ENCODE measurements at regions not wholly inside any gene's neighbourhood (a gene's known extent, or its start where the extent isn't known, plus 50 kb on each side); places are given as distances from the start of the nearest gene placed in this dataset.
A peak's percentile ranks its signal among the peaks of the same experiment; 100 is the strongest.

- TF ChIP-seq CTCF (conservative IDR thresholded peaks at IDR 0.05; ENCODE audit: low read depth, low read length): peak; percentile 20
- no peak for DNase-seq (ENCODE audit: low read depth)
- H3K4me3 ChIP-seq (ENCODE audit: low read depth, low read length): no peak overlapping the region
Observed at GRCh38 chr1:221993444-221993948, 251.6 kb upstream of the DUSP10 start.

- no peak overlapping the region for H3K4me3 ChIP-seq (ENCODE audit: low read depth, low read length)
- no peak for TF ChIP-seq CTCF (conservative IDR thresholded peaks at IDR 0.05; ENCODE audit: low read depth, low read length)
- DNase-seq (ENCODE audit: low read depth): no peak
Observed at GRCh38 chr1:221992427-221992826, 250.5 kb upstream of the DUSP10 start.

- no peak overlapping the region for H3K4me3 ChIP-seq (ENCODE audit: low read depth, low read length)
- TF ChIP-seq CTCF (conservative IDR thresholded peaks at IDR 0.05; ENCODE audit: low read depth, low read length): no peak
- DNase-seq (ENCODE audit: low read depth): peak; percentile 76
Observed at GRCh38 chr1:221991221-221991620, 249.3 kb upstream of the DUSP10 start.

- no peak for DNase-seq (ENCODE audit: low read depth)
- TF ChIP-seq CTCF (conservative IDR thresholded peaks at IDR 0.05; ENCODE audit: low read depth, low read length): no peak
- no peak overlapping the region for H3K4me3 ChIP-seq (ENCODE audit: low read depth, low read length)
Observed at GRCh38 chr1:221989741-221990140, 247.9 kb upstream of the DUSP10 start.

GRCh38 chr1:221988829-221989228 lies 246.9 kb upstream of the DUSP10 start:
- DNase-seq (ENCODE audit: low read depth): no peak
- no peak for TF ChIP-seq CTCF (conservative IDR thresholded peaks at IDR 0.05; ENCODE audit: low read depth, low read length)
- no peak overlapping the region for H3K4me3 ChIP-seq (ENCODE audit: low read depth, low read length)

- DNase-seq (ENCODE audit: low read depth): peak; percentile 66
- TF ChIP-seq CTCF (conservative IDR thresholded peaks at IDR 0.05; ENCODE audit: low read depth, low read length): no peak
- H3K4me3 ChIP-seq (ENCODE audit: low read depth, low read length): no peak overlapping the region
Observed at GRCh38 chr1:221987860-221988520, 246.1 kb upstream of the DUSP10 start.

- no peak overlapping the region for H3K4me3 ChIP-seq (ENCODE audit: low read depth, low read length)
- TF ChIP-seq CTCF (conservative IDR thresholded peaks at IDR 0.05; ENCODE audit: low read depth, low read length): no peak
- no peak for DNase-seq (ENCODE audit: low read depth)
Observed at GRCh38 chr1:221983444-221983843, 241.6 kb upstream of the DUSP10 start.
